A673 (cell line): ENCODE measurements at regions not wholly inside any gene's neighbourhood (a gene's known extent, or its start where the extent isn't known, plus 50 kb on each side); places are given as distances from the start of the nearest gene placed in this dataset.
"Not testable (repeated sequence)": the region's sequence is repeated elsewhere in the genome, so short reads cannot be mapped to it uniquely, and the experiment has no call there.

ENCODE experiments used
- BruUV-seq: library from RNA; stranded (reverse); fragments of 400-500 nt; replicated peaks from 2 replicates; lab custom pipeline; 2021; lab: Mats Ljungman, UMichigan
- CTCF ChIA-PET: fragments of 300-600 bp; sonication (Branson Sonifier 250); formaldehyde crosslinking; loops from one replicate; lab custom pipeline; 2022; ENCODE audit warnings: antibody characterized with exemption; lab: Charles Lee
- POLR2A ChIA-PET: fragments of 300-600 bp; sonication (Branson Sonifier 250); formaldehyde crosslinking; loops from one replicate; lab custom pipeline; 2022; ENCODE audit warnings: antibody characterized with exemption; ENCODE audit not compliant: low non-redundant PET; lab: Charles Lee
- DNase-seq: peaks from one replicate; pipeline ENCODE4 v3.0.0-alpha.2; 2015; ENCODE audit warnings: low spot score
- H3K27ac ChIP-seq: fragments of 200-600 bp; sonication (generic); 2 replicates; pipeline ENCODE4 v1.5.1; 2016; ENCODE audit warnings: mixed run types, low read depth, mild to moderate bottlenecking, mixed read lengths, antibody characterized with exemption, low read length; ENCODE audit not compliant: poor library complexity, severe bottlenecking
- H3K27me3 ChIP-seq: fragments of 200-600 bp; sonication (generic); replicated peaks from 2 replicates; pipeline ENCODE4 v1.6.1; 2017; ENCODE audit warnings: mixed run types, low read depth, mild to moderate bottlenecking, mixed read lengths, antibody characterized with exemption, low read length; ENCODE audit not compliant: insufficient read depth, poor library complexity
- H3K36me3 ChIP-seq: fragments of 200-600 bp; sonication (generic); 2 replicates; pipeline ENCODE4 v1.6.1; 2016; ENCODE audit warnings: mixed run types, mild to moderate bottlenecking, mixed read lengths, antibody characterized with exemption, low read length; ENCODE audit not compliant: insufficient read depth, poor library complexity, severe bottlenecking
- H3K4me1 ChIP-seq: fragments of 200-600 bp; sonication (generic); 2 replicates; pipeline ENCODE4 v1.6.1; 2017; ENCODE audit warnings: mixed run types, mild to moderate bottlenecking, mixed read lengths, antibody characterized with exemption, low read length; ENCODE audit not compliant: insufficient read depth, poor library complexity, severe bottlenecking
- H3K4me3 ChIP-seq: fragments of 200-600 bp; sonication (generic); 2 replicates; pipeline ENCODE4 v1.5.1; 2016; ENCODE audit warnings: low read depth, mixed run types, mild to moderate bottlenecking, mixed read lengths, low read length; ENCODE audit not compliant: poor library complexity, severe bottlenecking
- H3K9me3 ChIP-seq: fragments of 200-600 bp; sonication (generic); 2 replicates; pipeline ENCODE4 v1.6.1; 2016; ENCODE audit warnings: mixed run types, low read depth, mild to moderate bottlenecking, mixed read lengths, antibody characterized with exemption, low read length; ENCODE audit not compliant: poor library complexity, severe bottlenecking
- CTCF ChIP-seq: fragments of 300-800, 200-600 bp; sonication (generic); conservative IDR thresholded peaks from 2 replicates; pipeline ENCODE4 v1.5.1; 2017; ENCODE audit warnings: low read depth, mild to moderate bottlenecking, antibody characterized with exemption, low read length, moderate library complexity, mixed read lengths
- EZH2 ChIP-seq: fragments of 200-600 bp; sonication (generic); IDR thresholded peaks from 2 replicates; pipeline ENCODE4 v1.6.1; 2017; ENCODE audit warnings: borderline replicate concordance, low read depth, mild to moderate bottlenecking, mixed read lengths, antibody characterized with exemption, low read length; ENCODE audit not compliant: poor library complexity, severe bottlenecking
- intact Hi-C: fragments of 100-400 bp; cut with micrococcal nuclease; formaldehyde crosslinking; loops from one replicate; pipeline ENCODE4 v1.10.0; 2022; ENCODE audit not compliant: unreplicated experiment

- no TSS peak for BruUV-seq
- Histone ChIP-seq H3K9me3 (no peaks in the 10 kb centered on the region), H3K4me1 (no peaks in the 10 kb centered on the region), H3K4me3 (no peak overlapping the region), H3K27ac (no peak overlapping the region), H3K36me3 (no peaks in the 10 kb centered on the region), H3K27me3 (no peaks in the 10 kb centered on the region)
- TF ChIP-seq EZH2 (no peak), CTCF (no peak)
- intact Hi-C loops, result no loop called here
- CTCF ChIA-PET, result no interaction called here
- POLR2A ChIA-PET, result no interaction called here
- no peak for DNase-seq
Measured at GRCh38 chrX:55818673-55819375, 101.3 kb downstream of the RRAGB start.

- TF ChIP-seq CTCF, result no peak
- no peak for TF ChIP-seq EZH2
- POLR2A ChIA-PET, result no interaction called here
- no peaks in the 10 kb centered on the region for H3K36me3 ChIP-seq
- no TSS peak for BruUV-seq
- CTCF ChIA-PET, result no interaction called here
- H3K4me1 ChIP-seq, result no peaks in the 10 kb centered on the region
- H3K4me3 ChIP-seq, result no peak overlapping the region
- H3K27ac ChIP-seq, result no peak overlapping the region
- H3K27me3 ChIP-seq, result no peaks in the 10 kb centered on the region
- intact Hi-C loops, result no loop called here
- H3K9me3 ChIP-seq, result peaks cover 7% of the 10 kb centered on the region
- DNase-seq, result no peak
Measured at GRCh38 chrX:55839485-55839884, 121.9 kb downstream of the RRAGB start.

- ChIA-PET POLR2A (no interaction called here), CTCF (no interaction called here)
- DNase-seq, result no peak
- BruUV-seq, result no TSS peak
- H3K9me3 ChIP-seq, result peaks cover 7% of the 10 kb centered on the region
- H3K4me1 ChIP-seq, result no peaks in the 10 kb centered on the region
- no peak overlapping the region for H3K27ac ChIP-seq
- no peaks in the 10 kb centered on the region for H3K27me3 ChIP-seq
- intact Hi-C loops, result no loop called here
- H3K36me3 ChIP-seq, result no peaks in the 10 kb centered on the region
- no peak overlapping the region for H3K4me3 ChIP-seq
- TF ChIP-seq EZH2 (no peak), CTCF (no peak)
Measured at GRCh38 chrX:55841962-55842752, 124.6 kb downstream of the RRAGB start.

- H3K27me3 ChIP-seq, H3K4me1 ChIP-seq, BruUV-seq, DNase-seq, intact Hi-C loops, POLR2A ChIA-PET, H3K9me3 ChIP-seq, H3K27ac ChIP-seq, H3K4me3 ChIP-seq, CTCF ChIA-PET, H3K36me3 ChIP-seq: not testable (repeated sequence)
Measured at GRCh38 chrX:55866779-55867178, 149.2 kb downstream of the RRAGB start.
